ACC112 (cell line): ENCODE measurements at regions not wholly inside any gene's neighbourhood (a gene's known extent, or its start where the extent isn't known, plus 50 kb on each side); places are given as distances from the start of the nearest gene placed in this dataset.

Source experiments
- H2AFZ ChIP-seq: fragments of 200-600 bp; sonication (generic); one replicate; pipeline ENCODE4 v1.6.0; 2017; ENCODE audit warnings: antibody characterized with exemption, low read length; ENCODE audit not compliant: unreplicated experiment
- H3K27ac ChIP-seq: fragments of 200-600 bp; sonication (generic); 2 replicates; pipeline ENCODE4 v1.5.1; 2014; ENCODE audit warnings: low read depth, mild to moderate bottlenecking, antibody characterized with exemption, low read length, moderate library complexity
- H3K27me3 ChIP-seq: fragments of 200-600 bp; sonication (generic); 2 replicates; pipeline ENCODE4 v1.6.1; 2014; ENCODE audit warnings: mild to moderate bottlenecking, antibody characterized with exemption, low read length, moderate library complexity, mixed read lengths; ENCODE audit not compliant: insufficient read depth
- H3K36me3 ChIP-seq: fragments of 200-600 bp; sonication (generic); 2 replicates; pipeline ENCODE4 v1.6.1; 2016; ENCODE audit warnings: mild to moderate bottlenecking, antibody characterized with exemption, low read length, moderate library complexity, mixed read lengths; ENCODE audit not compliant: insufficient read depth
- H3K4me1 ChIP-seq: fragments of 200-600 bp; sonication (generic); one replicate; pipeline ENCODE4 v1.6.1; 2016; ENCODE audit warnings: low read length, mixed read lengths; ENCODE audit not compliant: insufficient read depth, unreplicated experiment, control insufficient read depth
- H3K4me3 ChIP-seq: fragments of 200-600 bp; sonication (generic); 2 replicates; pipeline ENCODE4 v1.5.1; 2014; ENCODE audit warnings: mild to moderate bottlenecking, low read depth, low read length
- H3K79me2 ChIP-seq: fragments of 200-600 bp; sonication (generic); one replicate; pipeline ENCODE4 v1.6.0; 2016; ENCODE audit warnings: low read length; ENCODE audit not compliant: control insufficient read depth, unreplicated experiment, insufficient read depth

- Histone ChIP-seq H2AFZ (peak overlapping the region; percentile 58), H3K4me3 (no peak overlapping the region), H3K27me3 (no peaks in the 10 kb centered on the region), H3K36me3 (no peaks in the 10 kb centered on the region), H3K79me2 (no peaks in the 10 kb centered on the region), H3K27ac (no peak overlapping the region), H3K4me1 (no peaks in the 10 kb centered on the region)
Measured at GRCh38 chr5:165457859-165458481, 1952.6 kb downstream of the MAT2B start.

GRCh38 chr5:165459232-165459631 lies 1953.8 kb downstream of the MAT2B start:
- no peaks in the 10 kb centered on the region for H3K36me3 ChIP-seq
- H2AFZ ChIP-seq = no peak overlapping the region
- H3K27ac ChIP-seq = no peak overlapping the region
- H3K4me1 ChIP-seq = no peaks in the 10 kb centered on the region
- H3K4me3 ChIP-seq = no peak overlapping the region
- H3K79me2 ChIP-seq = no peaks in the 10 kb centered on the region
- no peaks in the 10 kb centered on the region for H3K27me3 ChIP-seq

- Histone ChIP-seq H3K79me2 (no peaks in the 10 kb centered on the region), H3K4me3 (no peak overlapping the region), H3K27me3 (no peaks in the 10 kb centered on the region), H3K4me1 (no peaks in the 10 kb centered on the region), H3K27ac (no peak overlapping the region), H2AFZ (no peak overlapping the region), H3K36me3 (no peaks in the 10 kb centered on the region)
Measured at GRCh38 chr5:165460911-165461310, 1955.5 kb downstream of the MAT2B start.

GRCh38 chr5:165477546-165477945 lies 1972.1 kb downstream of the MAT2B start:
- Histone ChIP-seq H3K79me2 (no peaks in the 10 kb centered on the region), H3K36me3 (no peaks in the 10 kb centered on the region), H2AFZ (no peak overlapping the region), H3K4me1 (no peaks in the 10 kb centered on the region), H3K27ac (no peak overlapping the region), H3K27me3 (no peaks in the 10 kb centered on the region), H3K4me3 (no peak overlapping the region)

- no peaks in the 10 kb centered on the region for H3K27me3 ChIP-seq
- H3K79me2 ChIP-seq = no peaks in the 10 kb centered on the region
- H3K36me3 ChIP-seq = no peaks in the 10 kb centered on the region
- H3K4me1 ChIP-seq = peaks cover 8% of the 10 kb centered on the region
- no peak overlapping the region for H3K27ac ChIP-seq
- no peak overlapping the region for H2AFZ ChIP-seq
- no peak overlapping the region for H3K4me3 ChIP-seq
Measured at GRCh38 chr5:165495829-165496380, 1990.5 kb downstream of the MAT2B start.

- Histone ChIP-seq H3K4me1 (peaks cover 8% of the 10 kb centered on the region), H3K4me3 (peak overlapping the region; percentile 59), H3K36me3 (no peaks in the 10 kb centered on the region), H3K79me2 (no peaks in the 10 kb centered on the region), H3K27ac (no peak overlapping the region), H2AFZ (peak overlapping the region; percentile 82), H3K27me3 (no peaks in the 10 kb centered on the region)
Measured at GRCh38 chr5:165497707-165498106, 1992.3 kb downstream of the MAT2B start.

- no peaks in the 10 kb centered on the region for H3K79me2 ChIP-seq
- H3K4me1 ChIP-seq = peaks cover 6% of the 10 kb centered on the region
- H3K27ac ChIP-seq = no peak overlapping the region
- no peaks in the 10 kb centered on the region for H3K36me3 ChIP-seq
- no peaks in the 10 kb centered on the region for H3K27me3 ChIP-seq
- peak overlapping the region; percentile 81 for H3K4me3 ChIP-seq
- H2AFZ ChIP-seq = peak overlapping the region; percentile 95
Measured at GRCh38 chr5:165502893-165503691, 1997.7 kb downstream of the MAT2B start.

- no peak overlapping the region for H3K27ac ChIP-seq
- H3K36me3 ChIP-seq = no peaks in the 10 kb centered on the region
- no peak overlapping the region for H2AFZ ChIP-seq
- no peaks in the 10 kb centered on the region for H3K27me3 ChIP-seq
- no peak overlapping the region for H3K4me3 ChIP-seq
- no peaks in the 10 kb centered on the region for H3K79me2 ChIP-seq
- H3K4me1 ChIP-seq = peaks cover 6% of the 10 kb centered on the region
Measured at GRCh38 chr5:165504674-165505073, 1999.3 kb downstream of the MAT2B start.

GRCh38 chr5:165508286-165508685 lies 2002.9 kb downstream of the MAT2B start:
- Histone ChIP-seq H3K27me3 (no peaks in the 10 kb centered on the region), H3K4me1 (peaks cover 6% of the 10 kb centered on the region), H3K79me2 (no peaks in the 10 kb centered on the region), H3K4me3 (no peak overlapping the region), H3K36me3 (no peaks in the 10 kb centered on the region), H3K27ac (no peak overlapping the region), H2AFZ (no peak overlapping the region)

GRCh38 chr5:165508861-165509260 lies 2003.4 kb downstream of the MAT2B start:
- Histone ChIP-seq H2AFZ (no peak overlapping the region), H3K27ac (no peak overlapping the region), H3K79me2 (no peaks in the 10 kb centered on the region), H3K27me3 (no peaks in the 10 kb centered on the region), H3K4me3 (no peak overlapping the region), H3K4me1 (peaks cover 1% of the 10 kb centered on the region), H3K36me3 (no peaks in the 10 kb centered on the region)
